ENCODE measurements at regions not wholly inside any gene's neighbourhood (a gene's known extent, or its start where the extent isn't known, plus 50 kb on each side); places are given as distances from the start of the nearest gene placed in this dataset.

DNA sequence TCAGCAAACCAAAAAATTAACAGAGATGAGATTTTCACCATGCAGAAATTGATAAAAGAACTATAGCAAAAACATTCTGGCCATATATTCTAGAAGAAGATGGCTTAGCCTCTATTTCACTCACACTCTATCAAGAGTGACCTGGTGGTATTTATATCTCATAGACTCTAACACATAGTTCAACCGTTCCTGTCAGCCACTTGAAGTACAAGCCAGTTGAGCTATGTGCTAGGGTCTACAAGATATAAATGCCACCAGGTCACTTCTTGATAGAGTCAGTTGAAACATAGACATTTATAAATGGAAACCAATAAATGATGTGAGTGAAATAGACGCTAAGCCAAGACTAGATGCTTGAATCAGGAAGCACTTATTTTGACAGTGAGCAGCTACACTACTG lies 836.7 kb upstream of the EPHA5 start:
- H3K27me3 ChIP-seq (ENCODE audit: control insufficient read depth, insufficient read depth, low read length): no peaks in the 10 kb centered on the region
- no peaks in the 10 kb centered on the region for H3K9me3 ChIP-seq (ENCODE audit: control insufficient read depth, insufficient read depth, low read depth, low read length)

DNA sequence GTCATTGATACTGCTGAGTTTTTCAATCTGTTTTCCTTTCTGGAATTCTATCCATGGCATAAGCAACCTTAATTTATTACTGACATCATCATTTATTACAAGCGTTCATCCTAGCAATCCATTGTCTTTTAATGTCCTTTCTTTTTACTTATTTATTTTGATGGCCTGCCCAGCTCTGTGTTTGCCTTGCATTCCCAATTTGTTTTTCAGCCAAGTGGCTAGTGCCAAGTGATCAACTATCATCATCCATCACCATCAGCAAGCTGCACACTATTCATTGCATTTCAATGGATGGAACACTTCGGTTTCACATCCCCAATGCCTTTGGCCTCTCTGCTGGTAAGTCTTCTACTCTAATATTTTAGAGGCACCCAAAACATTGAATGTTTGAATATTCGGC lies 831.7 kb upstream of the EPHA5 start:
- H3K36me3 ChIP-seq (ENCODE audit: control insufficient read depth, insufficient read depth, low read length): no peaks in the 10 kb centered on the region
- no peak for DNase-seq (ENCODE audit: low read depth in 2 of 2)

More for the DNA sequence above, 836.7 kb upstream of the EPHA5 start:
- Histone ChIP-seq H3K79me2 (ENCODE audit: control insufficient read depth, insufficient read depth, low read length) (no peaks in the 10 kb centered on the region), H3K4me1 (ENCODE audit: control insufficient read depth, extremely low read depth, insufficient read depth, low read length) (no peaks in the 10 kb centered on the region), H3K4me2 (ENCODE audit: extremely low read depth, insufficient read depth, low read length) (no peak overlapping the region), H3K4me3 (replicated peaks in 1 of 4; ENCODE audit: control extremely low read depth in 1 of 4, insufficient read depth in 1 of 4, low read depth in 3 of 4, low read length in 4 of 4) (no peak overlapping the region), H3K36me3 (ENCODE audit: control insufficient read depth, insufficient read depth, low read length) (no peaks in the 10 kb centered on the region), H3K9ac (ENCODE audit: insufficient read depth, low read length) (no peak overlapping the region), H3K27ac (ENCODE audit: insufficient read depth, low read length) (no peak overlapping the region), H4K20me1 (ENCODE audit: control insufficient read depth, extremely low read depth, insufficient read depth, low read length) (no peaks in the 10 kb centered on the region), H2AFZ (ENCODE audit: low read length) (no peak overlapping the region)
- DNase-seq (ENCODE audit: low read depth in 2 of 2): no peak
- no peak for TF ChIP-seq EZH2 (IDR thresholded peaks at IDR 0.05; ENCODE audit: low read length, missing control alignments)
- TF ChIP-seq, protein P1, sequence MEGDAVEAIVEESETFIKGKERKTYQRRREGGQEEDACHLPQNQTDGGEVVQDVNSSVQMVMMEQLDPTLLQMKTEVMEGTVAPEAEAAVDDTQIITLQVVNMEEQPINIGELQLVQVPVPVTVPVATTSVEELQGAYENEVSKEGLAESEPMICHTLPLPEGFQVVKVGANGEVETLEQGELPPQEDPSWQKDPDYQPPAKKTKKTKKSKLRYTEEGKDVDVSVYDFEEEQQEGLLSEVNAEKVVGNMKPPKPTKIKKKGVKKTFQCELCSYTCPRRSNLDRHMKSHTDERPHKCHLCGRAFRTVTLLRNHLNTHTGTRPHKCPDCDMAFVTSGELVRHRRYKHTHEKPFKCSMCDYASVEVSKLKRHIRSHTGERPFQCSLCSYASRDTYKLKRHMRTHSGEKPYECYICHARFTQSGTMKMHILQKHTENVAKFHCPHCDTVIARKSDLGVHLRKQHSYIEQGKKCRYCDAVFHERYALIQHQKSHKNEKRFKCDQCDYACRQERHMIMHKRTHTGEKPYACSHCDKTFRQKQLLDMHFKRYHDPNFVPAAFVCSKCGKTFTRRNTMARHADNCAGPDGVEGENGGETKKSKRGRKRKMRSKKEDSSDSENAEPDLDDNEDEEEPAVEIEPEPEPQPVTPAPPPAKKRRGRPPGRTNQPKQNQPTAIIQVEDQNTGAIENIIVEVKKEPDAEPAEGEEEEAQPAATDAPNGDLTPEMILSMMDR (conservative IDR thresholded peaks at IDR 0.05 in 1 of 2, IDR thresholded peaks at IDR 0.05 in 1 of 2; ENCODE audit: low read depth in 1 of 2, low read length in 2 of 2): no peak

DNA sequence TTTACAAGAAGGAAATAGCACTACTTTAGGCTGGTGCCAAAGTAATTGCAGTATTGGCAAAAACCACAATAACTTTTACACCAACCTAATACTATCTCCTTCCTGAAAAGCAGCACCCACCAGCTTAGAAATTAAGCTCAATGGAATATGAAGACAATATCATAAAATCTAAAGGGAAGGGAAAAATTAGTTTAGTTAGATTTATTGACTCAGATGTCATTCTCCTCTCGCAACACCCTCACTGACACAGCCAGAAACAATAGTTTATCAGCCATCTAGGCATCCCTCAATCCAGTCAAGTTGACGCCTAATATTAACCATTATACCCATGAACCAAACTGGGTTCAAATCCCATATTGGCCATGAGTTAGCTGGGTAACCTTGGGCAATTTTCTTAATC lies 820.4 kb upstream of the EPHA5 start:
- no peak for DNase-seq (ENCODE audit: low read depth in 2 of 2)
- Histone ChIP-seq H3K36me3 (ENCODE audit: control insufficient read depth, insufficient read depth, low read length) (no peaks in the 10 kb centered on the region), H3K79me2 (ENCODE audit: control insufficient read depth, insufficient read depth, low read length) (no peaks in the 10 kb centered on the region), H3K9me3 (ENCODE audit: control insufficient read depth, insufficient read depth, low read depth, low read length) (no peaks in the 10 kb centered on the region), H2AFZ (ENCODE audit: low read length) (no peak overlapping the region), H3K4me2 (ENCODE audit: extremely low read depth, insufficient read depth, low read length) (no peak overlapping the region), H3K27ac (ENCODE audit: insufficient read depth, low read length) (no peak overlapping the region), H3K27me3 (ENCODE audit: control insufficient read depth, insufficient read depth, low read length) (no peaks in the 10 kb centered on the region), H4K20me1 (ENCODE audit: control insufficient read depth, extremely low read depth, insufficient read depth, low read length) (no peaks in the 10 kb centered on the region), H3K9ac (ENCODE audit: insufficient read depth, low read length) (no peak overlapping the region), H3K4me1 (ENCODE audit: control insufficient read depth, extremely low read depth, insufficient read depth, low read length) (no peaks in the 10 kb centered on the region), H3K4me3 (replicated peaks in 1 of 4; ENCODE audit: control extremely low read depth in 1 of 4, insufficient read depth in 1 of 4, low read depth in 3 of 4, low read length in 4 of 4) (no peak overlapping the region)
- TF ChIP-seq, protein P1 (conservative IDR thresholded peaks at IDR 0.05 in 1 of 2, IDR thresholded peaks at IDR 0.05 in 1 of 2; ENCODE audit: low read depth in 1 of 2, low read length in 2 of 2): no peak
- TF ChIP-seq EZH2 (IDR thresholded peaks at IDR 0.05; ENCODE audit: low read length, missing control alignments): no peak

More for the DNA sequence above, 831.7 kb upstream of the EPHA5 start:
- H4K20me1 ChIP-seq (ENCODE audit: control insufficient read depth, extremely low read depth, insufficient read depth, low read length): no peaks in the 10 kb centered on the region
- H3K9me3 ChIP-seq (ENCODE audit: control insufficient read depth, insufficient read depth, low read depth, low read length): no peaks in the 10 kb centered on the region
- no peak overlapping the region for H3K27ac ChIP-seq (ENCODE audit: insufficient read depth, low read length)
- no peaks in the 10 kb centered on the region for H3K27me3 ChIP-seq (ENCODE audit: control insufficient read depth, insufficient read depth, low read length)
- no peak for TF ChIP-seq EZH2 (IDR thresholded peaks at IDR 0.05; ENCODE audit: low read length, missing control alignments)
- TF ChIP-seq, protein P1 (conservative IDR thresholded peaks at IDR 0.05 in 1 of 2, IDR thresholded peaks at IDR 0.05 in 1 of 2; ENCODE audit: low read depth in 1 of 2, low read length in 2 of 2): no peak
- no peak overlapping the region for H3K9ac ChIP-seq (ENCODE audit: insufficient read depth, low read length)
- no peaks in the 10 kb centered on the region for H3K4me1 ChIP-seq (ENCODE audit: control insufficient read depth, extremely low read depth, insufficient read depth, low read length)
- no peak overlapping the region for H3K4me2 ChIP-seq (ENCODE audit: extremely low read depth, insufficient read depth, low read length)
- no peaks in the 10 kb centered on the region for H3K79me2 ChIP-seq (ENCODE audit: control insufficient read depth, insufficient read depth, low read length)
- H2AFZ ChIP-seq (ENCODE audit: low read length): no peak overlapping the region
- H3K4me3 ChIP-seq (replicated peaks in 1 of 4; ENCODE audit: control extremely low read depth in 1 of 4, insufficient read depth in 1 of 4, low read depth in 3 of 4, low read length in 4 of 4): no peak overlapping the region
